HEK293T (cell line): ENCODE measurements at regions not wholly inside any gene's neighbourhood (a gene's known extent, or its start where the extent isn't known, plus 50 kb on each side); places are given as distances from the start of the nearest gene placed in this dataset.
"Not testable (repeated sequence)": the region's sequence is repeated elsewhere in the genome, so short reads cannot be mapped to it uniquely, and the experiment has no call there.

Experiments used
- CTCF ChIA-PET: fragments of 350-600 bp; formaldehyde crosslinking; extraction: SDS; loops from one replicate; lab custom pipeline; 2021; ENCODE audit warnings: antibody characterized with exemption, inconsistent platforms; lab: Yijun Ruan, JAX
- POLR2A ChIA-PET: fragments of 350-600 bp; formaldehyde crosslinking; extraction: SDS; loops from one replicate; lab custom pipeline; 2020; ENCODE audit warnings: antibody characterized with exemption, inconsistent platforms; lab: Yijun Ruan, JAX
- DNase-seq: peaks from one replicate; pipeline ENCODE4 v3.0.0; 2012; ENCODE audit warnings: mixed read lengths; ENCODE audit errors: extremely low spot score
- ARNT ChIP-seq: fragments of 450-650 bp; IDR thresholded peaks from 2 replicates; pipeline ENCODE4 v1.6.1; 2017; ENCODE audit warnings: mild to moderate bottlenecking
- BHLHE40 ChIP-seq: fragments of 450-650 bp; IDR thresholded peaks from 2 replicates; pipeline ENCODE4 v1.6.1; 2016; ENCODE audit warnings: mild to moderate bottlenecking, moderate library complexity, borderline replicate concordance
- CTBP1 ChIP-seq: fragments of 450-650 bp; IDR thresholded peaks from 2 replicates; pipeline ENCODE4 v1.6.1; 2016; ENCODE audit warnings: borderline replicate concordance
- ELF4 ChIP-seq: fragments of 450-650 bp; IDR thresholded peaks from 2 replicates; pipeline ENCODE4 v1.6.1; 2017; ENCODE audit warnings: antibody characterized with exemption
- FOXA1 ChIP-seq: fragments of 450-650 bp; IDR thresholded peaks from 2 replicates; pipeline ENCODE4 v1.6.1; 2016; ENCODE audit warnings: mild to moderate bottlenecking
- FOXK2 ChIP-seq: fragments of 450-650 bp; IDR thresholded peaks from 2 replicates; pipeline ENCODE4 v1.6.1; 2016; ENCODE audit warnings: mild to moderate bottlenecking
- FOXM1 ChIP-seq: fragments of 450-650 bp; IDR thresholded peaks from 2 replicates; pipeline ENCODE4 v1.6.1; 2017; ENCODE audit warnings: mild to moderate bottlenecking, borderline replicate concordance
- HDGF ChIP-seq: fragments of 450-650 bp; IDR thresholded peaks from 2 replicates; pipeline ENCODE4 v1.6.1; 2017; ENCODE audit warnings: antibody characterized with exemption, borderline replicate concordance
- L3MBTL2 ChIP-seq: fragments of 450-650 bp; conservative IDR thresholded peaks from 2 replicates; pipeline ENCODE4 v1.6.1; 2016; ENCODE audit warnings: mild to moderate bottlenecking
- LEF1 ChIP-seq: fragments of 450-650 bp; IDR thresholded peaks from 2 replicates; pipeline ENCODE4 v1.6.1; 2017; ENCODE audit warnings: mild to moderate bottlenecking, borderline replicate concordance
- NFRKB ChIP-seq: fragments of 450-650 bp; IDR thresholded peaks from 2 replicates; pipeline ENCODE4 v1.6.1; 2016; ENCODE audit warnings: mild to moderate bottlenecking, moderate library complexity
- PKNOX1 ChIP-seq: fragments of 450-650 bp; IDR thresholded peaks from 2 replicates; pipeline ENCODE4 v1.6.1; 2016
- SP1 ChIP-seq: fragments of 450-650 bp; IDR thresholded peaks from 2 replicates; pipeline ENCODE4 v1.6.1; 2017
- SUZ12 ChIP-seq: fragments of 450-650 bp; IDR thresholded peaks from 2 replicates; pipeline ENCODE4 v1.6.1; 2016; ENCODE audit warnings: mild to moderate bottlenecking
- TARDBP ChIP-seq: fragments of 450-650 bp; IDR thresholded peaks from 2 replicates; pipeline ENCODE4 v1.6.1; 2016
- ZNF384 ChIP-seq: fragments of 450-650 bp; IDR thresholded peaks from 2 replicates; pipeline ENCODE4 v1.6.1; 2016

GRCh38 chr6:23823421-23823820 is 302.6 kb upstream of the NRSN1 start:
- ChIA-PET POLR2A (no interaction called here), CTCF (no interaction called here)
- DNase-seq: no peak
- TF ChIP-seq PKNOX1 (no peak), BHLHE40 (no peak)

- CTCF ChIA-PET: no interaction called here
- TF ChIP-seq SP1 (no peak), TARDBP (no peak), FOXM1 (no peak), NFRKB (no peak), SUZ12 (no peak), ZNF384 (no peak), FOXK2 (no peak), LEF1 (no peak), L3MBTL2 (no peak), CTBP1 (no peak), FOXA1 (no peak), ARNT (no peak), ELF4 (no peak), BHLHE40 (no peak), HDGF (no peak), PKNOX1 (no peak)
- DNase-seq: no peak
- POLR2A ChIA-PET: no interaction called here
Observed at GRCh38 chr6:23826572-23826971, 299.4 kb upstream of the NRSN1 start.

- DNase-seq: no peak
- ChIA-PET CTCF (no interaction called here), POLR2A (no interaction called here)
- TF ChIP-seq CTBP1 (no peak), L3MBTL2 (no peak), LEF1 (no peak), HDGF (no peak), BHLHE40 (no peak), NFRKB (no peak), FOXA1 (no peak), ELF4 (no peak), FOXK2 (no peak), ZNF384 (no peak), ARNT (no peak), FOXM1 (no peak), PKNOX1 (no peak), TARDBP (no peak), SUZ12 (no peak), SP1 (no peak)
Observed at GRCh38 chr6:23828861-23829260, 297.2 kb upstream of the NRSN1 start.

GRCh38 chr6:23841116-23841515 is 284.9 kb upstream of the NRSN1 start:
- DNase-seq: no peak
- POLR2A ChIA-PET: no interaction called here
- TF ChIP-seq ELF4: no peak
- TF ChIP-seq CTBP1: no peak
- TF ChIP-seq ZNF384: no peak
- TF ChIP-seq BHLHE40: no peak
- no peak for TF ChIP-seq L3MBTL2
- no peak for TF ChIP-seq ARNT
- TF ChIP-seq HDGF: no peak
- no peak for TF ChIP-seq PKNOX1
- TF ChIP-seq LEF1: no peak
- no peak for TF ChIP-seq FOXK2
- no peak for TF ChIP-seq TARDBP
- TF ChIP-seq SUZ12: no peak
- TF ChIP-seq SP1: no peak
- CTCF ChIA-PET: no interaction called here

GRCh38 chr6:23842760-23843159 is 283.3 kb upstream of the NRSN1 start:
- POLR2A ChIA-PET: no interaction called here
- TF ChIP-seq ZNF384: no peak
- no peak for TF ChIP-seq FOXA1
- no peak for TF ChIP-seq ARNT

GRCh38 chr6:23851522-23851921 is 274.5 kb upstream of the NRSN1 start:
- no peak for TF ChIP-seq LEF1
- no peak for TF ChIP-seq FOXK2
- TF ChIP-seq L3MBTL2: no peak
- TF ChIP-seq FOXM1: no peak
- no peak for TF ChIP-seq HDGF
- TF ChIP-seq ARNT: no peak
- no peak for TF ChIP-seq ELF4
- no peak for DNase-seq
- CTCF ChIA-PET: no interaction called here
- POLR2A ChIA-PET: no interaction called here

More at GRCh38 chr6:23842760-23843159, 283.3 kb upstream of the NRSN1 start:
- DNase-seq: no peak
- CTCF ChIA-PET: no interaction called here

- CTCF ChIA-PET, DNase-seq, POLR2A ChIA-PET: not testable (repeated sequence)
Observed at GRCh38 chr6:23853566-23854133, 272.4 kb upstream of the NRSN1 start.

GRCh38 chr6:23854154-23854553 is 271.9 kb upstream of the NRSN1 start:
- DNase-seq, CTCF ChIA-PET, POLR2A ChIA-PET: not testable (repeated sequence)
